HUDEP-2 (cell line): ENCODE measurements at regions not wholly inside any gene's neighbourhood (a gene's known extent, or its start where the extent isn't known, plus 50 kb on each side); places are given as distances from the start of the nearest gene placed in this dataset.

Experiments used
- DNase-seq, 76 experiments: peaks; one replicate each; lab custom pipeline; 2025; ENCODE audit not compliant: unreplicated experiment in 76 of 76; lab: John Stamatoyannopoulos, UW

DNA sequence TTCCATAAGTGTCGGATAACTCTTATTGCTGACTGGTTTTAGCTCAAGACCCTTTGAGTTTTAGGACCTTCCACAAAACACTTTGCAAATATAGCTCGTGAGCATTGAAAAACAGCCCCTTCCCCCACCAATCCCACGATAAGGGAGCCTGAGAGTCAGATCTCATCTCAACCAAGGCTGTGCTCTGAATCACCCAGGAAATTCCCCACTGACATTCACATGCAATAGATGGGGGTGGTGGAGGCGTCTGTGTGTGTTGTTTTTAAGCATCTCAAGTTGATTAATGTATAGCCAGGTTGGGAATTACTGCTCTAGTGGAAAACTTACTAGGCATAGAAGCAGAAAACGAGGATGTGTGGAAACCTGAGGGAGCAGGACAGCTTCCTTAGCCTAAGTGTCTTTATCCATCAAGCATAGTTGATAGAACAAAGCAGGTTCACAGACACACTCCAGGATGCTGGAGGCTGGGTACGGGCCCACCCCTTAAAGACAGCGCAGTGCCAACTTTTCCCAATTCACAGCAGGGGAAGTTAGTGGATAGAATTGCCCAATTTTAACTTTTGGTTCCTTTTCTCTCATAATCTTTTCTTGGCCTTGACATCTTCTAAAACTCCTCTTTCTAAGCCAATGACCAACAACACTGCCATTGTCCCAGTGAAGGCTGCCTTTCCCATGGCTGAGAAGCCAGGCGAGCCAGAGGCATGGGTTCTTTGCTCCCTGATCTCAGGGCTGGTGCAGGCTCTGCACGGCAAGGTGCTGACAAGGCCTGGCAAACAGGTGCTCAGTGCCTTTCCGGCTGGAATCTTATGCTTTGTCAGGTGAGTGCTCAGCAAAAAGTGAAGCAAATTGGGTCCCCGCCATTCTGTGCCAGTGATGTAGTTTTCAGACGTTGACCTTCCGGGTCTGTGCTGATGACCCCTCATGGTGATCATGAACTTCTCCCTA, 98.5 kb upstream of the INSIG1 start:
- no peak for DNase-seq

DNA sequence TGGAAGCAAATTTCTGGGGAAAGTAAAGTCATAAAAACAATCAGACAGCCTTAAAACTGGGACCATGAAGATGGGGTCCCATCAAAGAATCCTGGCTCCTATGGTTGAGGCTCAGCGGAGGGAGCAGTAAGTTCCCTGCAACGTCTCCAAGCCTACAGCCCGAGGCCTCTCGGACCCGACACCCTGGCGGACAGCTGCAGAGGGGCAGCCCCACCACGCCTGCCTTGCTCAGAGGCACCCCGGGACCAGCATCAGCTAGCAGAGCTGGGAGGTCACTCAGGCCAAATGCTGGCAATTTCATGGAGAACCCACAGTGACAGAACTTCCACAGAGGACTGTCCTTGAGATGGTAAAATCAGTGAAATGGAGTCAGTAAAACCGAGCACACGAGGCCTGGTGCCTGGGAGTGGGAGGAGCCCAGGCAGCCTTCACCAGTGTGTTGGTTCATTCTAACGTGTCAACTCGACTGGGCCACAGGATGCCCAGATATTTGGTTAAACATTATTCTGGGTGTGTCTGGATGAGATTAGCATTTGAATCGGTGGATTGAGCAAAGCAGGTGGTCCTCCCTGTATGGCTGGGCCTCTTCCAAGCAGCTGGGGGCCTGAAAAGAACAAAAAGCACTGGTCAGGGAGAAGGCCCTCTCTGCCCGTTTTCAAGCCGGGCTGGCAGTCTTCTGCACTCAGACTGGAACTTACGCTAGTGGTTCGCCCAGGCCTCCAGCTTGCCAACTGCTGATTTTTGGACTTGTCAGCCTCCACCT, 96.2 kb upstream of the INSIG1 start:
- no peak for DNase-seq

DNA sequence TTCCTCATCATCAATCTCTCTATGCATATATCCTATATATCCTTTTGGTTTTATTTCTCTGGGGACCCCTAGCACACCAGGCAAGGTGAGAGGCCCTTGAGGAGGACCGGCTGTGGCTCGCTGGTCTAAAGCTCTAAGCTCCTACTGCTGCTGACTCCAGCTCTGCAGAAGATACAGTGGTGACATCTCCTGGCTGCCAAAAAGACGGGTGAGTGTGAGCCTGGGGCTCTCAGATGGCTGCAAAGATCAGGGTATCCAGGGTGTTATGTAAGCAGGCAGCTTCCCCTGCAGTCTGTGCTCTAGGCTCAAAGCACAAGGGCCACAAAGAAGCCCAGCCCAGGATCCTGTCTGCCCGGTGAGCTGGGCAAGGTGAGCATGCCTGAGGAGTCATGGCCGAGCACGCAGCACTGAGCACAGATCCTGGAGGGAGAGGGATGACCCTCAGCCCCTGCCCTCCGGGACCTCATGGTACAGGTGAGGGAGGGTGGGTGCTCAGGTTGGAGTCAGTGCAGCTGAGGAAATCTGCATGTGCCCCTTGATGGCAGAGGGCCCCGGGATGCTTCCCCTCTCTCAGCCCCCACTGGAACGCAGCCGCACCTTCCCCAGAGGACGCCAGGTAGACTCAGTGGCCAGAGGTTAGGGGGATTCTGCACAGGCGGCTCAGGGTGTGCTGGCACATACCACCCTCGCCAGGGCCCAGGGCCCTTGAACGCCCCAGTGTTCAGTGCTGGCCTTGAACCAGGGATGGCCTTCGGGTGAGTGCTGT, 95.4 kb upstream of the INSIG1 start:
- no peak for DNase-seq

DNA sequence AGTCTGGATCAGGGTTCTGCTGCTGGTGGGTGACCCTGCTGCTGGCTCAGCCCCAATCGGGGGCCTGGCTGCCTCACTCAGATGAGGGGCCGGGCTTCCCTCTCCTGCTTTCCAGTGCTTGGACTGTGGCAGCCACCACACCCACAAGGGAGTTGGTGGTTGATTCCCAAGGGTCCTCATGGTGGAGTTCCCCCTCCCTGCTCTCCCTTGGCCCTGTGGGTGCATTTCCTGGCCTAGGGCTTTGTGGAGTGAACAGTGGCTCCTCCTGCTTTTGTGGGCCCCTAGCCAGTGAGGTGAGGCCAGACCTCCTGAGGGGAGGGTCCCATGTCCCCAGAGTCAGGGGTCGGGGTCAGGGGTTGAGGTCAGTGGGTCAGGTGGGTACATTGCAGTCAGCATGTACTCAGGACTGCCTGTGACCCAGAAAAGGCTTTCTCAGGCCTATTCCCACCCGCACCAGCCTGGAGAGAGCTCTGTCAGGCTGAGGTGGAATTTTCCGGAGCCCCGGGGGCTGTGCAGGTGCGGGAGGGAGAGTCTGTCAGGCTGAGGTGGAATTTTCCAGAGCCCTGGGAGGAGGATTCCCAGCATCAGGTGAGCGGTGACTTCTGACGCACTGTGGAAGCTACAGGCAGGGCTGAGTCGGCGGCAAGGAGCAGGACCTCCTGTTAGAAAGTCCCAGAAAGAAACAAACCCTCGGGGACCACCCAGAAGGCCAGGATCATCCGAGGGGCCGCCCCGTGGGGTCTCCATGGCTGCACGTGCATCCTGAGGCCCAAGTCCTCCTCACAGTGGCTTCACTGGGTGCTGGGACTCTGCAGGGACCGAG, 94.4 kb upstream of the INSIG1 start:
- DNase-seq = no peak

DNA sequence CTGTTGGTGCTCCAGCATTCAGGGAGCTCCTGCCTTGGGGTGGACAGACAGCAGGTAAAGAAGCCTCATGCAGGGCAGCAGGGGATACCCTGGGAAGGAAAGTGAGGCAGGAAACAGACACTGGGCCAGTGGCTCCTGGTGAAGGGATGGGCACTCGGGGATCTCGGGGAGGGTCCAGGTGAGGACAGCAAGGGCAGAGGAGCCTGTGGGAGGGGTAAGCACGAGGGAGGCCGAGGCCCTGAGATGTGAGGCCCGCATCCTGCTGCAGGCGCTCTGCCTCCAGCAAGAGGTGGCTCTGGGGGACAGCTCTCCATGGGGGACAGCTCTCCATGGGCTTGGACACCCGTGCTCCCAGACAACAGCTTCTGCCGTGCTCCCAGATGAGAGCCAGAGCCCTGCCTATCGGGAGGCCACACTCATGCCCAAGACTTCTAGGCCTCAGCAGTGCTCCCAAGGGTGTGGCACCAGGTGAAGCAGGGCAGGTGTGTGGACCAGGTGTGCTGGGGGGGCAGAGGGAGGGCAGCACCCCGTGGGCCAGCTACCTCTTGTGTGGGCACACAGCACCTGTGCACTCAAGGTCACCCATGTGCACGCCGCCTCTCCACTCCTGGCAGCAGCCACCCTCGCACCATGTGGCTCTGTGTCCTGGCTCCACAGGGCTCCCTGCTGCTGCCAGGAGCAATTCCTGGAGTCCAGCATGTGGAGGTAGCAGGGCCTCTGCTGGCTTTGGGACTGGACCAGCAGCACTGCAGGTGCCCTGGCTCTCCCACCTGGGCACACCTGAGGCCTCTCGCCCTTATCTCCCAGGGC, 93.6 kb upstream of the INSIG1 start:
- no peak for DNase-seq

DNA sequence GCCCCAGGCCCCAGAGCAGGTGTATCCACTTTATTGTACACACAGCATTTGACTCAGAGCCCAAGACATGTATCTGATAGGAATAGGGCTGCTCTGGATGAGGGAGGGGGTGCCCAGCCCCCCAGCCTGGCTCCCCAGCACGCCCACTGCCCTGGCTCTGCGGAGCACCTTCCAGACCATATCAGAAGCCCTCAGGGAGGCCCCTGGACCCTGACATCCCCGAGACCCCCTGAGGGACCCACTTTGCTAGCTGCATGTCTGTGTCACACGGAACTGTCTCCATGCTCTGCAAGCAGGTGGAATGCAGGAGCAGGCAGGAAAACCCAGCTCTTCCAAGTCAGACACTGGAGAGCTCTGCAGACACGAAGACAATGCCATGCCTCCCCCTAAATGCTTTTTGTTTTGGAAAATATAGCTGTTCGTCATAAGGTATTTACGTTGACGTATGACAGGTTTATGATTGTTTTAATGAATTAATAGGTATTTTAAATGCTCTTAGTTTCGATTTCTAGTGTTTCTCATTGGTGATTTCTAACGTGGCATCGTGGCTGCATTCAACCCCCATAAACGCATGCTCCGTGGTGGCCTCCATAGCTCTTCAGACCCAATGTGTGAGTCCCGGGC, 92.8 kb upstream of the INSIG1 start:
- DNase-seq = no peak

DNA sequence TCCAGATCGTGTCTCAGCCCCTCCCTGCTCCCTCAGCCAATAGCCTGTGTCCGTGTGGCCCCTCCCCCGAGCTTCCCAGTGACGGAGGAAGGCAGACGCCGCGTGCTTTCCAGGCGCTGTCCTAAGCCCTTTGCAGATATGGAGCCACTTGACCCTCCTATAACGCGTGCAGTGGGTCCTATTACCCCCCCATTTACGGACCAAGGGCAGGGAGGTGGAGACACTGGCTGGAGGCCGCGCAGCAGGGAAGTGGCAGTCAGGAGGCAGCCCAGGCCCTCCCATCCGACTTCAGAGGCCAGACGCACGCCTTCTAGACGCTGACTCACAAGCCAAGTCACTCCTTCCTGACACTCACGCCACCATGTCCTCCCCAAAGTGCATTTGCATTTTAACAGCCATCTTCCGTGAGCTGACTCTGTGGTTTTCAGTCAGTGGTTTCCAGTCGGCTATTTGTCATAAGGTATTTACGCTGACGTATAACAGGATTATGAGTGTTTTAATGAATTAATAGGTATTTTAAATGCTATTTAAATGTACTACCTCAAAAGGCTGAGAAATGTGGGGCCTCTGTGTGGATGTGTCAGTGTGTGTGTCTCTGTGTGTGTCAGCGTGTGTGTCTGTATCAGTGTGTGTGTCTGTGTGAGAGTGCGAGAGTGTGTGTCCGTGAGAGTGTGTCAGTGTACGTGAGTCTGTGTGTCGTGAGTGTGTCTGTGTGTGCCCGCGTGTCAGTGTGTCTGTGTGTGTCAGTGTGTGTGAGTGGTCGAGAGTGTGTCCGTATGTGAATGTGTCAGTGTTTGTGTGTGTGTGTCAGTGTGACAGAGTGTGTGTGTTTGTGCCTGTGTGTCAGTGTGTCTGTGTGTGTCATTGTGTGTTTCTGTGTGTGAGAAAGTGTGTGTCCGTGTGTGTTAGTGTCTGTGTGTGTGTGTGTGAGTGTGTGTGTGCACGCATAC, 92.0 kb upstream of the INSIG1 start:
- peak; percentile 11 to 99 (median 94) for DNase-seq

DNA sequence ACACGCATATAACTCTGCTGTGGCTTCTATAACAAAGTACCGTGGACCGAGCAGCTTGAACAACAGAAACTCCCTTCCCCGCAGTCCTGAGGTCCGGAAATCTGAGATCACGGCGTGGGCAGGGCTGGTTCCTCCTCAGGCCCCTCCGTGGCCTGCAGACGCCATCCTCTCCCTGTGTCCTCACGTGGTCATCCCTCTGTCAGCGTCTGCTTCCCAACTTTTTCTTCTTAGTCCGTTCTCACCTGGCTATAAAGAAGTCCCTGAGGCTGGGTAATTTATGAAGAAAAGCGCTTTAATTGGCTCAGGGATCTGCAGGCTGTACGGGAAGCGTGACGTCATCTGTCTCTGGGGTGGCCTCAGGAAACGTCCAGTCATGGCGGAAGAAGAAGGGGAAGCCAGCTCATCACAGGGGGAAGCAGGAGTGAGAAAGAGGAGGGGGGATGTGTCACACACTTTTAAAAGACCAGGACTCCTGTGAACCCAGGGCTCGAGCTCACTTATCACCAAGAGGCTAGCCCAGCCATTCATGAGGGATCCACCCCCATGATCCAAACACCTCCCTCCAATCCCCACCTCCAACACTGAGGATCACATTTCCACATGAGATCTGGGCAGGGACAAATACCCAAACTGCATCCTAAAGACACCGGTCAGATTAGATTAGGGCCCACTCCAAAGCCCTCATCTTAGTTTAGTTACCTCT, 91.2 kb upstream of the INSIG1 start:
- peak in 74 of 76 experiments; percentile 16 to 84 (median 56) for DNase-seq

DNA sequence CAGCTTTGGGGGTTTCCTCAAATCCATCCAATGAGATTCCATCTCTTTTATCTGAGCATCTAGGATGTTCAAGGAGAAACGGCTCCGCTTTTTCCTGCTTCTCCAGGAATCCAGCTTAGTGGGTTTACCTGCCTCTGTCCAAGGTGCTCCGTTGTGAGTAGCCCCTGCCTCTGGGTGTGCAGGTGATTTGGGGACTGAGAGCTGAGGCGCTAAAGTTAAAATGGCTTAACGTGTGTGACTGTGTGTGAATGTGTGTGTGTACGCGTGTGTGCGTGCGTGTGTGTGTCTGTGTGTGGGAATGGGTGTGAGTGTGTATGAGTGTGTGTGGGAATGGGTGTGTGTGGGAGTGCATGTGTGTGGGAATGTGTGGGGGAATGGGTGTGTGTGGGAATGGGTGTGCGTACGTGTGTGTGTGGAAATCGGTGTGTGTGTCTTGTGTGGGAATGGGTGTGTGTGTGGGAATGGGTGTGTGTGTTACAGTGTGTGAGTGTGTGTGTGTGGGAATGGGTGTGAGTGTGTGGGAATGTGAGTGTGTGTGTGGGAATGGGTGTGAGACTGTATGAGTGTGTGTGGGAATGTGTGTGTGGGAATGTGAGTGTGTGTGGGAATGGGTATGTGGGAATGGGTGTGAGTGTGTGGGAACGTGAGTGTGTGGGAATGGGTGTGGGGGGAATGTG, 90.2 kb upstream of the INSIG1 start:
- DNase-seq = no peak

DNA sequence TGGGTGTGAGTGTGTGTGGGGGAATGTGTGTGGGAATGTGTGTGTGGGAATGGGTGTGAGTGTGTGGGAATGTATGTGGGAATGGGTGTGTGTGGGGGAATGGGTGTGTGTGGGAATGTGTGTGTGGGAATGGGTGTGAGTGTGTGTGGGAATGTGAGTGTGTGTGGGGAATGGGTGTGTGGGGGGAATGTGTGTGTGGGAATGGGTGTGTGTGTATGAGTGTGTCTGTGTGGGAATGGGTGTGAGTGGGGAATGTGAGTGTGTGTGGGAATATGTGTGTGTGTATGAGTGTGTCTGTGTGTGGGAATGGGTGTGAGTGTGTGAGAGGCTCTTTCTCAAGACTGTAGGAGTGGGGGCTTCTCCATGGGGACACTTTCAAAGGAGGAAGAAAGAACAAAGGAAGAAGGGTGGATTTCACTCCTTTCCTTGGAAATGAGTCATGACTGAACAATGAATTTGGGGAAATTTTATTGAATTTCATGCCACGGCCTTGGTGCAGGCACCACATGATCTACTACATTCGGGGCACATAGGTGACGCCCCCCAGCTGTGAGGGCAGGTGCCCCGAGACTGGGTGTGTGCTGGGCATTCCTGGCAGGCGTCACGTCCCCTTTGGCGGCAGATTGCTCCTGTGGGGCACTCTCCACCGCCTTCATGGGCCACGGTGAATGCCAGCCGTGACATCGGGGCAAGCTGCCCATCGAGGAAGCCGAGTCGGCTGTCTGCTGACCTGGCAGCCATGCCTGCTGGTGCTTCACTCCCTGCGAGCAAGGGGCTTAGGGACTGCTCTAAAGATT, 88.8 kb upstream of the INSIG1 start:
- no peak for DNase-seq

DNA sequence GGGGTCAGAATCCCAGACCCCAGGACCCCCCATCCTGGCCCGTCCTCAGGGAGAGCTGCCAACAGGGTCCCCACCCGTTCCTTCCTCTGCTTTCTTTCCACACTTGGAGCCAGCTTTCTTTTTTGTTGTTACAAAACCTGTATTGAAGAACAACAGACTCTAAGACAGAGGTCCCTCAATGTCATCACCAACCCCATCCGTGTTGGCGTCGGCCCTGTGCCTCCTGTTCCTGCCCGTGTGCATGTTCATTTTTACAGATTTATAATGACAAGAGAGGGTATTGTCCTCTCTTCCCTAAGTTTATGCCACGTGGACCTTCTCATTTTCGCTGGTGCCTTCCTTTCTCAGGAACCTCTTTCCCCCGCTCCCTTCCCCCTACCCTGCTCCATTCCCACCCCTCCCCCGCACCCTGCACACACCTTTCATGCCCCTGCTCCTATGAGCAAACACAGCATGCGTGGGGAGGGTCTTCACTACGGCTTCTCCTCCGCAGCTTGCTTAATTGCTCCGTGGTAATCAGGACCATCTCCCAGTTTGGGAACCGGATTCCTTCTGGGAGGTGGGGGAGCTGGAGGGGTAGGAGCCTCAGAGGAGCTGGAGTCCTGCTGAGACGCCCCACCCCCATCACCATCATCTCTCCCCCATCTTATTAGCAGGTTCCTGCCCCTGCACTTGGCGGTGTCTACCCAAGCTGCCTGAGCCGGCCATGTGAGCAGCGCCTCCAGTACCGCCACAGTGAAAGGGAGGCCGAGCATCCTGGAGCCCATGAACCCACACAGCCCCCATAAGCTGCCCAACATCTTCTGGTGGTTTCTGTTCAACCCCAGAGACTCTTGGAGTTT, 88.0 kb upstream of the INSIG1 start:
- DNase-seq = no peak

DNA sequence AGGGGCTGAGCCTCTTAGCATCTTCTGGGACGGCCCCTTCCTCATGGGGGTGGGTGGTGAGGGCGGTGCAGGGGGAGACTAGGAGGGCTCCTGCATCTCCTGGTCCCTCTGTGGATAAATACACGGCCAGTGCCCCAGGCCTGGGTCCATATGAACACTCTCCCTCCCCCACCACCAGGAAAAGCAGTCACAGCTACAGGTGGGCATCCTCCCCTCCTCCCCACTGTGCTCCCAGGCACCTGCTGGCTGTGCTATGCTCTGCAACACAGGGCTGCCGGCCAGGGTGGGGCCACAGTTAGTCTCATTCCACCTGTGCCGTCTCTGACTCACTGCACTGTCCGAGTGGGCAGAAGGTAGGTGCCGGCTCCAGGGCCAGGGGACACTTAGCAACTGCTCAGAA, 87.3 kb upstream of the INSIG1 start:
- no peak for DNase-seq

DNA sequence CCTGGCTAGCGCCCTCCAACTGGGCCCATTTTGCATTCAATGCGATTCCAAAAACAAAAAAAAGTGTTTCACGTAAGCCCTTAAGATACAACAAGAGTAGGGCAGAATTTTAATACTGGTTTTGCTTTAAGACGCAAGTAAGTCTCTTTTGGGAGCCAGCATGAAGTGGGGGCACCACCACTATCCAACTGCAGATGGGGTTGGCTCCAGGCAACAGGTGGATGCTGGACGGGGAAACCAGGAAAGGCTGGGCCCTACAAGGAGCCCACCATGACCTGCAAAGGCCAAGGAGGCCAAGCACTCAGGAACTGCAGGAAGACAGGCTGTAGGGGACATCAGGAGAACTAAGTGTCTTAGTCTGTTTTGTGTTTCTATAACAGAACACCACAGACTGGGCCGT, 86.5 kb upstream of the INSIG1 start:
- DNase-seq = no peak

DNA sequence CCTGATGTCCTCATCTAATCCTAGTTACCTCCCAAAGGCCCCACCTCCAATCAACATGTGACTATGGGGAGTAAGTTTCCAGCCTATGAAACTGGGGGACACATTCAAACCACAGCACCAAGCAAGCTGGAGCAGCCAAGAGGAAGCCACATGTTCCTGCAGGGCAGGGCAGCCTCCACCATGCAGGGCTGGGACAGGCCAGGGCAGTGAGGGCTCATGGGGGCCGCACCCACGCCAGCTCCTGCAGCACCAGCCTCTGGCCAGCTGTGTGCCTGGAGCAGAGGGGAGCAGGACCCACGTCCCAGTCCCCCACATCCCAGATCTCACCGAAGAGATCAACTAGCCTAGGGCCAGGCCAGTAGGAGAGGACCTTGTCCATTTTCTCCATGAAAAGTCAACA, 85.9 kb upstream of the INSIG1 start:
- no peak for DNase-seq
